GM10248 (cell line): ENCODE measurements at regions not wholly inside any gene's neighbourhood (a gene's known extent, or its start where the extent isn't known, plus 50 kb on each side); places are given as distances from the start of the nearest gene placed in this dataset.

Experiments used
- CTCF ChIA-PET: fragments of 300-600 bp; sonication (Branson Sonifier 250); formaldehyde crosslinking; extraction: SDS; loops from one replicate; lab custom pipeline; 2021; ENCODE audit warnings: antibody characterized with exemption; lab: Yijun Ruan, JAX
- POLR2A ChIA-PET: fragments of 350-650 bp; sonication (Branson Sonifier 250); formaldehyde crosslinking; extraction: SDS; loops from one replicate; lab custom pipeline; 2020; ENCODE audit warnings: antibody characterized with exemption; lab: Yijun Ruan, JAX
- DNase-seq: peaks from one replicate; pipeline ENCODE4 v3.0.0; 2012; ENCODE audit errors: extremely low spot score
- TF ChIP-seq, protein P1 (sequence below): IDR thresholded peaks from 2 replicates; pipeline ENCODE4 v1.5.1; 2012; ENCODE audit warnings: mild to moderate bottlenecking, low read depth; ENCODE audit errors: extremely low read depth, missing control alignments, control extremely low read depth

- no peak for DNase-seq
- POLR2A ChIA-PET = no interaction called here
- CTCF ChIA-PET = interaction anchor here (1.0 kb wide), 1 partner anchor 111 kb away, joined by 3 read pairs; no protein-coding TSS in a partner anchor
- TF ChIP-seq, protein P1, sequence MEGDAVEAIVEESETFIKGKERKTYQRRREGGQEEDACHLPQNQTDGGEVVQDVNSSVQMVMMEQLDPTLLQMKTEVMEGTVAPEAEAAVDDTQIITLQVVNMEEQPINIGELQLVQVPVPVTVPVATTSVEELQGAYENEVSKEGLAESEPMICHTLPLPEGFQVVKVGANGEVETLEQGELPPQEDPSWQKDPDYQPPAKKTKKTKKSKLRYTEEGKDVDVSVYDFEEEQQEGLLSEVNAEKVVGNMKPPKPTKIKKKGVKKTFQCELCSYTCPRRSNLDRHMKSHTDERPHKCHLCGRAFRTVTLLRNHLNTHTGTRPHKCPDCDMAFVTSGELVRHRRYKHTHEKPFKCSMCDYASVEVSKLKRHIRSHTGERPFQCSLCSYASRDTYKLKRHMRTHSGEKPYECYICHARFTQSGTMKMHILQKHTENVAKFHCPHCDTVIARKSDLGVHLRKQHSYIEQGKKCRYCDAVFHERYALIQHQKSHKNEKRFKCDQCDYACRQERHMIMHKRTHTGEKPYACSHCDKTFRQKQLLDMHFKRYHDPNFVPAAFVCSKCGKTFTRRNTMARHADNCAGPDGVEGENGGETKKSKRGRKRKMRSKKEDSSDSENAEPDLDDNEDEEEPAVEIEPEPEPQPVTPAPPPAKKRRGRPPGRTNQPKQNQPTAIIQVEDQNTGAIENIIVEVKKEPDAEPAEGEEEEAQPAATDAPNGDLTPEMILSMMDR = no peak
Measured at GRCh38 chr4:53863736-53864365, 200.6 kb downstream of the CHIC2 start.

GRCh38 chr4:53863158-53863557 is 201.2 kb downstream of the CHIC2 start:
- ChIA-PET POLR2A (no interaction called here), CTCF (interaction anchor here (1.0 kb wide), 1 partner anchor 112 kb away, joined by 3 read pairs; no protein-coding TSS in a partner anchor)
- TF ChIP-seq, protein P1 = no peak
- no peak for DNase-seq

GRCh38 chr4:53861856-53862610 is 202.4 kb downstream of the CHIC2 start:
- ChIA-PET POLR2A (no interaction called here), CTCF (no interaction called here)
- TF ChIP-seq, protein P1 = no peak
- DNase-seq = no peak

GRCh38 chr4:53859305-53859704 is 205.1 kb downstream of the CHIC2 start:
- POLR2A ChIA-PET = no interaction called here
- CTCF ChIA-PET = no interaction called here
- no peak for DNase-seq
- TF ChIP-seq, protein P1 = no peak

DNA sequence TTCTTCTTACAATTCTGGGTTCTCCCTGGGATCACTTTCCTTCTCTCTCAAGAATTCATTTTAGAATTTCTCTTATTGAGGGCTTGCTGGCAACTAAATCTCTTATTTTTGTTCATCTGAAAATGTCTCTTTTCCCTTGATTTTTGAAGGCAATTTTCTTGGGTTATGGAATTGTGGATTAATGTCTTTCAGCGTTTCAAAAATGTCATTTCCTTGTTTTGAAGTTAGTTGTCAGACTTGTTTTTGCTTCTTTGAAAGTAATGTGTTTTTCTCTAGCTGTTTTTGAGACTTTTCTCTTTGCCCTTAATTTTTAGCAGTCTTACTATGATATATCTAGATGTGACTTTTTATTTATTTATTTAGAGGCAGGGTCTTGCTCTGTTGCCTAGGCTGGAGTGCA is 205.7 kb downstream of the CHIC2 start:
- TF ChIP-seq, protein P1 = no peak
- ChIA-PET CTCF (no interaction called here), POLR2A (no interaction called here)
- no peak for DNase-seq

GRCh38 chr4:53855581-53856250 is 208.7 kb downstream of the CHIC2 start:
- CTCF ChIA-PET = no interaction called here
- TF ChIP-seq, protein P1 = no peak
- POLR2A ChIA-PET = no interaction called here
- no peak for DNase-seq
